ENCODE measurements at regions not wholly inside any gene's neighbourhood (a gene's known extent, or its start where the extent isn't known, plus 50 kb on each side); places are given as distances from the start of the nearest gene placed in this dataset.

- TF ChIP-seq EP300 (IDR thresholded peaks at IDR 0.05) = no peak
- TF ChIP-seq, protein P1, sequence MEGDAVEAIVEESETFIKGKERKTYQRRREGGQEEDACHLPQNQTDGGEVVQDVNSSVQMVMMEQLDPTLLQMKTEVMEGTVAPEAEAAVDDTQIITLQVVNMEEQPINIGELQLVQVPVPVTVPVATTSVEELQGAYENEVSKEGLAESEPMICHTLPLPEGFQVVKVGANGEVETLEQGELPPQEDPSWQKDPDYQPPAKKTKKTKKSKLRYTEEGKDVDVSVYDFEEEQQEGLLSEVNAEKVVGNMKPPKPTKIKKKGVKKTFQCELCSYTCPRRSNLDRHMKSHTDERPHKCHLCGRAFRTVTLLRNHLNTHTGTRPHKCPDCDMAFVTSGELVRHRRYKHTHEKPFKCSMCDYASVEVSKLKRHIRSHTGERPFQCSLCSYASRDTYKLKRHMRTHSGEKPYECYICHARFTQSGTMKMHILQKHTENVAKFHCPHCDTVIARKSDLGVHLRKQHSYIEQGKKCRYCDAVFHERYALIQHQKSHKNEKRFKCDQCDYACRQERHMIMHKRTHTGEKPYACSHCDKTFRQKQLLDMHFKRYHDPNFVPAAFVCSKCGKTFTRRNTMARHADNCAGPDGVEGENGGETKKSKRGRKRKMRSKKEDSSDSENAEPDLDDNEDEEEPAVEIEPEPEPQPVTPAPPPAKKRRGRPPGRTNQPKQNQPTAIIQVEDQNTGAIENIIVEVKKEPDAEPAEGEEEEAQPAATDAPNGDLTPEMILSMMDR (IDR thresholded peaks at IDR 0.05) = no peak
- TF ChIP-seq POLR2A (IDR thresholded peaks at IDR 0.05) = no peak
- no peak for DNase-seq (ENCODE audit: low spot score in 2 of 2)
- Histone ChIP-seq H3K4me3 (no peak overlapping the region), H3K4me1 (peaks cover 0 to 3% (median under 1%) of the 10 kb centered on the region in 4 donors), H3K9me3 (no peaks in the 10 kb centered on the region), H3K27me3 (no peaks in the 10 kb centered on the region), H3K27ac (no peak overlapping the region), H3K36me3 (no peaks in the 10 kb centered on the region)
- WGBS, 2 donors = 85 to 87% methylated on average over 2 of the region's 2 CpGs
Observed at GRCh38 chr1:207223162-207223561, 98.3 kb upstream of the CD55 start.

- no peaks in the 10 kb centered on the region for H3K4me1 ChIP-seq
Observed at GRCh38 chr1:207224666-207225065, 96.8 kb upstream of the CD55 start.

GRCh38 chr1:207227131-207227630, 94.3 kb upstream of the CD55 start:
- no peak for TF ChIP-seq EP300 (IDR thresholded peaks at IDR 0.05)
- TF ChIP-seq, protein P1 (IDR thresholded peaks at IDR 0.05) = no peak
- no peak for TF ChIP-seq POLR2A (IDR thresholded peaks at IDR 0.05)
- no peak overlapping the region for H3K27ac ChIP-seq
- 50 to 66% methylated on average over 2 of the region's 2 CpGs for WGBS, 2 donors

More at GRCh38 chr1:207224666-207225065, 96.8 kb upstream of the CD55 start:
- H3K27me3 ChIP-seq = no peaks in the 10 kb centered on the region
- H3K9me3 ChIP-seq = no peaks in the 10 kb centered on the region
- no peak overlapping the region for H3K27ac ChIP-seq
- H3K36me3 ChIP-seq = no peaks in the 10 kb centered on the region
- TF ChIP-seq EP300 (IDR thresholded peaks at IDR 0.05) = no peak
- TF ChIP-seq POLR2A (IDR thresholded peaks at IDR 0.05) = no peak
- TF ChIP-seq, protein P1 (IDR thresholded peaks at IDR 0.05) = no peak
- DNase-seq (ENCODE audit: low spot score in 2 of 2) = no peak
- H3K4me3 ChIP-seq = no peak overlapping the region

DNA sequence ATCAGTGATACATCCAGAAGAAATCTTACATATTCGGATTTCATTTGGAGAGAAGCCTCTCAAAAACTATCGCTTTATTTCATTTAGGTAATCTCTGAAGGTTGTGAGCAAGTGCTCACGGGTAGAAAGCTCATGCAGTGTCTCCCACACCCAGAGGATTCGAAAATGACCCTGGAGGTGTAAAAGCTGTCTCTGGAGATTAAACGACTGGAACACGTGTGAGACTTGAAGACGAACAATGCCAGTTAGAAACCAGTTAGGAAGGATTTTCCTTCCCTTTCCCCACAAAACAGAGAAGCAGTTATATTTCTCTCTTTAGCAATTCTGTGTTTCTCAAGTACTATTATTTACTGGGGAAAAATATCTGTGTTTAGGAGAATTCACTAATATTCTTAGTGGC, 92.5 kb upstream of the CD55 start:
- no peaks in the 10 kb centered on the region for H3K36me3 ChIP-seq
- TF ChIP-seq, protein P1 (IDR thresholded peaks at IDR 0.05) = no peak
- TF ChIP-seq EP300 (IDR thresholded peaks at IDR 0.05) = no peak
- no peak for TF ChIP-seq POLR2A (IDR thresholded peaks at IDR 0.05)
- H3K4me1 ChIP-seq = no peaks in the 10 kb centered on the region
- no peak overlapping the region for H3K4me3 ChIP-seq
- H3K9me3 ChIP-seq = no peaks in the 10 kb centered on the region
- no peak for DNase-seq (ENCODE audit: low spot score in 2 of 2)
- no peak overlapping the region for H3K27ac ChIP-seq
- WGBS, 2 donors = 70 to 71% methylated on average over 7 of the region's 7 CpGs
- H3K27me3 ChIP-seq = no peaks in the 10 kb centered on the region

More at GRCh38 chr1:207227131-207227630, 94.3 kb upstream of the CD55 start:
- Histone ChIP-seq H3K4me3 (no peak overlapping the region), H3K36me3 (no peaks in the 10 kb centered on the region), H3K9me3 (no peaks in the 10 kb centered on the region), H3K27me3 (no peaks in the 10 kb centered on the region), H3K4me1 (no peaks in the 10 kb centered on the region)
- no peak for DNase-seq (ENCODE audit: low spot score in 2 of 2)

- Histone ChIP-seq H3K27ac (no peak overlapping the region), H3K4me1 (no peaks in the 10 kb centered on the region), H3K9me3 (no peaks in the 10 kb centered on the region), H3K4me3 (no peak overlapping the region), H3K27me3 (no peaks in the 10 kb centered on the region), H3K36me3 (no peaks in the 10 kb centered on the region)
- no peak for DNase-seq (ENCODE audit: low spot score in 2 of 2)
- 69 to 71% methylated on average over 4 of the region's 4 CpGs for WGBS, 2 donors
- TF ChIP-seq POLR2A (IDR thresholded peaks at IDR 0.05) (no peak), EP300 (IDR thresholded peaks at IDR 0.05) (no peak)
- TF ChIP-seq, protein P1 (IDR thresholded peaks at IDR 0.05) = no peak
Observed at GRCh38 chr1:207230441-207230840, 91.0 kb upstream of the CD55 start.
